ENCODE measurements at regions not wholly inside any gene's neighbourhood (a gene's known extent, or its start where the extent isn't known, plus 50 kb on each side); places are given as distances from the start of the nearest gene placed in this dataset.

DNA sequence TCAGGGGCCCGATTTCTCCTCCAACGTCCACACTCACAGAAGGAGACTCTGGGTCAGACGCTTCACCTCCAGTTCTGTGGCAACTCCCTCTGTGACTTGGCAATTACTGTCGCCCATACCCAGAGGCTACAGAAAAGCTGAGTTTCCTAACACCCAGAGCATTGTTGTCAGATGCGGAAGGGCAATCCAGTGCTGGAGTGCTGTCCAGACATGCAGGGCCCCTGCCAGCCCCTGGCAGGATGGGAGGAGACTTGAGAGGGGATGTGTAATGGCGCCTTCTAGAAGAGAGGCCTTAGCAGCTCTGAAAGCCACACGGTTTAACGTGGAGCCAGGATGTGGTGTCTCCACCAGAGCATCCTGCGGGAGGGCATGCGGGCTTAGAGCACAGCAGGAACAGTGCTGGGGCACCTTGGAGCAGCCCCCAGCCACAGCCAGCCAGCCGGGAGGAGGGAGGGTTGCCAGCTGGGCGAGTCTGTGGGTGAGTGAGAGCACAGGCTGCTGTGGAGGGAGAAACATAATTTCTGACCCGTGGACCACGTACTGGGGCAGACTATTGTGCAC, 139.4 kb upstream of the IRX1 start:
- TF ChIP-seq, protein P1, sequence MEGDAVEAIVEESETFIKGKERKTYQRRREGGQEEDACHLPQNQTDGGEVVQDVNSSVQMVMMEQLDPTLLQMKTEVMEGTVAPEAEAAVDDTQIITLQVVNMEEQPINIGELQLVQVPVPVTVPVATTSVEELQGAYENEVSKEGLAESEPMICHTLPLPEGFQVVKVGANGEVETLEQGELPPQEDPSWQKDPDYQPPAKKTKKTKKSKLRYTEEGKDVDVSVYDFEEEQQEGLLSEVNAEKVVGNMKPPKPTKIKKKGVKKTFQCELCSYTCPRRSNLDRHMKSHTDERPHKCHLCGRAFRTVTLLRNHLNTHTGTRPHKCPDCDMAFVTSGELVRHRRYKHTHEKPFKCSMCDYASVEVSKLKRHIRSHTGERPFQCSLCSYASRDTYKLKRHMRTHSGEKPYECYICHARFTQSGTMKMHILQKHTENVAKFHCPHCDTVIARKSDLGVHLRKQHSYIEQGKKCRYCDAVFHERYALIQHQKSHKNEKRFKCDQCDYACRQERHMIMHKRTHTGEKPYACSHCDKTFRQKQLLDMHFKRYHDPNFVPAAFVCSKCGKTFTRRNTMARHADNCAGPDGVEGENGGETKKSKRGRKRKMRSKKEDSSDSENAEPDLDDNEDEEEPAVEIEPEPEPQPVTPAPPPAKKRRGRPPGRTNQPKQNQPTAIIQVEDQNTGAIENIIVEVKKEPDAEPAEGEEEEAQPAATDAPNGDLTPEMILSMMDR (IDR thresholded peaks at IDR 0.05), result no peak
- no peak for TF ChIP-seq POLR2A (IDR thresholded peaks at IDR 0.05)
